GF-D8 (cell line): ENCODE measurements at regions not wholly inside any gene's neighbourhood (a gene's known extent, or its start where the extent isn't known, plus 50 kb on each side); places are given as distances from the start of the nearest gene placed in this dataset.

Experiments used
- DNase-seq: peaks from one replicate; lab custom pipeline; 2025; lab: John Stamatoyannopoulos, UW

- no peak for DNase-seq
Measured at GRCh38 chr12:61490526-61491498, 769.4 kb upstream of the USP15 start.

DNA sequence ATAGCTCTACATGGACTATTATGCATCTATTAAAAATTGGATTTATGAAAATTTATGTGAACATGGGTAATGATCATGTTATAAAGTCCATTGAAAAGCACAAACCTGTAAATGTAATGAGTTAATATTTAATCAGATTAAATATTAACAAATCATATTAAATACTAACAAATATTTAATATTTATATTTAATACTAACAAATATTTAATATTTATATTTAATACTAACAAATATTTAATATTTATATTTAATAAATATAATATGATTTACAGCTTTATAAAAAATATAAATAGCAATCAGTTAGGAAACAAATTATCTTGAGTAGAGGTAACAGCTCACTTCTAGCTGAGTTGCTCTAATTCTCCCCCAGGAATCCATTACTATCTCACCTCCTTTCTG is 758.0 kb upstream of the USP15 start:
- no peak for DNase-seq

GRCh38 chr12:61504396-61505080 is 755.7 kb upstream of the USP15 start:
- no peak for DNase-seq

DNA sequence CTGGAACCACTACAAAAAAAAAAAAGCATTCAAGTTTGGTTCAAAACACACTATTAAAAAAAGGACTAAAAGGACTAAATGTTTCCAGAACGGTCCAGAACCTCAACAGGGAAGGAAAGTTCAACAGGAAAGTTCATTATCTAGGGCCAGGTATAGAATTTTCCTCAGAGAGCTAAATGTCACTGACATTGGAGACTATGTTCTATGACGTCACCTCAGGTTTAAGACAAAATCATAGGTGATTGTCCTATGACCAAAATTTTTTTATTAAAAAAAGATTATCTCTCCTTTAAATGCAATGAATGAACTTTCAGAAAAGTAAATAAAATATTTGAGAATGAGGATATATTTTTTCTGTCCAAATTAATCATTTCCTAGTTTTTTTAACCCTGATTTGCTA is 746.7 kb upstream of the USP15 start:
- no peak for DNase-seq

- no peak for DNase-seq
Measured at GRCh38 chr12:61514016-61514415, 746.2 kb upstream of the USP15 start.

DNA sequence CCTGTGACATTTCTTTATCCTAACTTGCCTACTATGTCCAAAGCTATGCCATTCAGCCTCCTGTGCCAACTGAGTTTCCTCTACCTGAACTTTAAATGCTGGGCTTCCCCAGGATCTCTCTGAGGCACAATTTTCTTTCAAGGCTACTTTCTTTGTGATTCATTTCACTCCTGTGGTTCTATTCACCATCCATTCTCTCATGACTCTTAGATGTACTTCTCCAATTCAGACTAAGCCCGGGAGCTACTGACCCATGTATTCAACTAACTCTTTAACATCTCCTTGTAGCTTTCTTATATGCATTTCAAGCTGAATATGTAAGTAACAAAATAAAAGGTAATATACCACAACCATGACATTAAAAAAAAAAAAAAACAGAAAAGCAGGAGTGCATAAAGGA is 738.9 kb upstream of the USP15 start:
- DNase-seq = no peak

GRCh38 chr12:61523276-61523992 is 736.8 kb upstream of the USP15 start:
- DNase-seq = no peak

- no peak for DNase-seq
Measured at GRCh38 chr12:61524851-61525250, 735.4 kb upstream of the USP15 start.

- no peak for DNase-seq
Measured at GRCh38 chr12:61525331-61525730, 734.9 kb upstream of the USP15 start.

- DNase-seq = no peak
Measured at GRCh38 chr12:61530456-61530855, 729.7 kb upstream of the USP15 start.

DNA sequence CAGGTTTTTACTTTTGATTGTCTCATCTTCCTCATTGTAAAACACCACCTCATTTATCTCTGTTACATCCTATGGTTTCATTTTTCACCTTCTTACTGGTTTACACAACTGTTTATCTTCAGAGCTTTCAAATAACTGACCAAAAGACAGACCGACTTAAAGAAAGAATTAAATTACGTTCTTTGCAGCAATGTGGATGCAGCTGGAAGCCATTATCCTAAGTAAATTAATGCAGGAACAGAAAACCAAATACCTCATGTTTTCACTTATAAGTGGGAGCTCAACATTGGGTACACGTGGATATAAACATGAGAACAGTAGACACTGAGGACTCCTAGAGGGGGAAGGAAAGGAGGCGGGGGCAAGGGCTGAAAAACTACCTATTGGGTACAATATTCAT is 729.0 kb upstream of the USP15 start:
- no peak for DNase-seq

DNA sequence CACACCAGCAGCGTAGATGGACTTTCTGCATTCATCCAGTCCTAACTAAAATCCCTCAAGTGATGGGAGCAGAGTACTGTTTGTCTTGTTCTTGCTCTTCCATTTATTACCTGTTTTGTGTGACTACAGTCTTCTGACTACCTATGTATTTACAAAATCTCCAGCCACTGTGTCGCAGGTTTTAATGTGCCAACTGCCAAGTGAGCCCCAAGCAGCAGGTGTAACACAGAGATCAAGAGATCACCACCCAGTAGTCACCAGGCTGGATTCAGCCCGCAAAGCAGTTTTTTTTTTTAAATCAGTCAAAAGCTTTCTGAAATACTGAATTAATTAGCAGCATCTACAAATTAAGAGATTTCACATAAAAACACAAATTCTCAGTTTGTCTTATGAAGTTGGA is 724.1 kb upstream of the USP15 start:
- DNase-seq = no peak

DNA sequence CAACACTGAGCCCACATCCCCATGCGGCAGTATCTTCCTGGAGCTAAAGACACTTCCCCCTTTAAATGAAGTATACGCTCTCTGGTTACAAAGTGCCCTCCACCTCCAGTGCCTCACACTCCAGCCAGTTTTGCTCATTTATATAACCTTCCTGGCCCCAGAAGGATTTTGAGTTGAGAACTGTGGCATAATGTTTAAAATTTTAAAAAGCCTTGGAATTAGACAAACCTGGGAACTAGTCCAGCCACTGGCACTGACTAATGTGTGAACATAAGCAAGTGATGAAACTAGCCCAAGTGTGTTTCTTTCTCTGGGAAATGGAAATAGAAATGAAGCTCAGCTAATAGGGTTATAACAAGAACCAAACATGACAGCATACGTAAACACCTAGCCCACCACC is 723.7 kb upstream of the USP15 start:
- DNase-seq = no peak

DNA sequence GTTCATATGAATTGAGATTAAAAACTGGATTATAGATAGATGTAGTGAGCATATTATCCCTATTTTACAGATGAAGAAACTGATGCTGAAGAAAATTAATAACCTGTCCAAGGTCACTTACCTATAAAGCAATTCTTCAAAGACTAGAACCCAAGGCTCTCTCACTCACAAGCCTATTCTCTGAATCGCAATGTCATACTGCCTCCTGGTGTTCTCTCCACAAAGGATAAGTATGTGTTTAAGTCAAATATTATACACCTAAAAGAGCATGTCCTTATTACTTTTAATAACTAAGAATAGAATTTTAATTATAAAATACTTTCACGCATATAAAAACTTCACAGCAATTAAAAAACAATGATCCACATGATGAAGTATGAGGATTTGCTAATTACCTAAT is 721.3 kb upstream of the USP15 start:
- DNase-seq = no peak

DNA sequence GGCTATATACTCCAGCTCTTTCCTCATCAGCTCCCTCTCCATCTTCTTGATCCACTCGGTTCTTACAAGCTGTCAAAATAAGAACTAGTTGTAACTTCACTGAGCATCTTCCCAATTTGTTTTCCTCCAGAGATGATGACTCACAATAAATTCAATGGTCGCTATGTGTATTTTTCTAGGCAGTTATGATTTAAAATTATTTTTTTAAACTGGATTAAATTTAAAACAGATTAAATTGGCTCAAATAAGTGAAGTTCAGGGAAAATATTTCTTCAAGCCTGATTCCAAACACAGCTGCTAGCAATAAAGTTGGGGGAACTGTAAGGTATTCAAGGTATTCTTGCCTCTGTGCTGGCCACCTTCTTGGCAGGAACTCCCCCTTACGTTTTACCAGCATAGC is 717.7 kb upstream of the USP15 start:
- no peak for DNase-seq

DNA sequence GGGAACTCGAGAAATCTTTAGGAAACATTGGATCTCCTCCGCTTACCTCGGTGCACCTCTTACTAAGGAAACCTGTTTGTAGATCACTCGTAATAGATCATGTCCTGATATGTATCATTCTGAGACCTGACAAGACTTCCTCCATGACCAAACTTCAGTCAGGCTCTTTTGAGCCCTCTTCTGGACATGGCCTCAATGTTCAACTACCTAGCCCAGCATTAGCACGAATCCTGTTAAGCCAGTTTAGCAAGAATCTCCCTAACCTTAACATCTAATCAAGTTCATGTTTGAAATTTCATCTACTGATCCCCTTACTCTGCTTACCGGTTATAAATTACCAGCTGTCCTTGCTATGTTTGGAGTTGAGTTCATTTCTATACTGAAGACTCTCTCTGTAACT is 713.9 kb upstream of the USP15 start:
- DNase-seq = no peak

DNA sequence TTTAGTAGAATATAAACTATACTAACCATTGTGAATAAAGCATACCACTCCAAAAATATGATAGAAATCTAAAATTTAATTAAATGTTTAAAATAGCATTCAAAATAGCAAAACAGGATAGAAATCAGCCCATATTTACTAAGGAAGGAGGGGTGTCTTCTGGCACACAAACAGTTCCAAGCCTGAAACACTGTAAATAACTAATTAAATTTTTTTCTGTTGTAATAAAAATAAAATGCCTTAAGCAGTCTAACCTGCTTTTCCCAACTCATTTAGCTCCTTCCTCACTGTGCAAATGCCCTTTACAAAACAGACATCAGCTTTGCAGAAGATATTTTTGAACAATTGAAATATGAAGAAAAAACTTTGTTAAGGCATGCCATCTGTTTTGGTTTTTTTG is 707.1 kb upstream of the USP15 start:
- no peak for DNase-seq

- DNase-seq = no peak
Measured at GRCh38 chr12:61554268-61555008, 705.8 kb upstream of the USP15 start.

- no peak for DNase-seq
Measured at GRCh38 chr12:61563665-61564450, 696.3 kb upstream of the USP15 start.

DNA sequence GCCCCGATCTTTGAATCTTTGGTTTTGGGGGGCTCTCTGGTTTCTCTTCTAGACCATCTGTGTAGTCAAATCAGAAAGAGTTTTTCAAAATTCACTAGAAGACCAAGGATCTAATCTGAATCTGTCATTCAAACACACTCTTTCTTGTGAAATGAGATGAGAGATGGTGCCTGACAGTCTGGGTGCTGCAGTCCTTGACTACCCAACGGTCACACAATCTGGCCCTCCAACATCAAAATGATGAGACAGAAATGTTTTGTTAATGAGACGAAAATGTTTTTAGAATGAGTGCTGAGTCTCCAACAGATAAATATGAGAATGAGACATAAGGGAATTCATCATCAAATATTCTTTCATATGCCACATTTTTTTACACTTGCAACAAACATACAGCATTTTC is 695.7 kb upstream of the USP15 start:
- no peak for DNase-seq

- no peak for DNase-seq
Measured at GRCh38 chr12:61566183-61566582, 694.0 kb upstream of the USP15 start.
